Neural progenitor cell (in vitro differentiated cells): ENCODE measurements at regions not wholly inside any gene's neighbourhood (a gene's known extent, or its start where the extent isn't known, plus 50 kb on each side); places are given as distances from the start of the nearest gene placed in this dataset.

Experiments
- CTCF ChIP-seq: fragments of 200-600 bp; sonication (generic); IDR thresholded peaks from 2 replicates; pipeline ENCODE4 v1.5.1; 2017; ENCODE audit warnings: antibody characterized with exemption, mild to moderate bottlenecking
- EZH2 ChIP-seq: fragments of 200-600 bp; sonication (generic); IDR thresholded peaks from 2 replicates; pipeline ENCODE4 v1.6.1; 2017; ENCODE audit warnings: antibody characterized with exemption, mild to moderate bottlenecking, moderate library complexity

DNA sequence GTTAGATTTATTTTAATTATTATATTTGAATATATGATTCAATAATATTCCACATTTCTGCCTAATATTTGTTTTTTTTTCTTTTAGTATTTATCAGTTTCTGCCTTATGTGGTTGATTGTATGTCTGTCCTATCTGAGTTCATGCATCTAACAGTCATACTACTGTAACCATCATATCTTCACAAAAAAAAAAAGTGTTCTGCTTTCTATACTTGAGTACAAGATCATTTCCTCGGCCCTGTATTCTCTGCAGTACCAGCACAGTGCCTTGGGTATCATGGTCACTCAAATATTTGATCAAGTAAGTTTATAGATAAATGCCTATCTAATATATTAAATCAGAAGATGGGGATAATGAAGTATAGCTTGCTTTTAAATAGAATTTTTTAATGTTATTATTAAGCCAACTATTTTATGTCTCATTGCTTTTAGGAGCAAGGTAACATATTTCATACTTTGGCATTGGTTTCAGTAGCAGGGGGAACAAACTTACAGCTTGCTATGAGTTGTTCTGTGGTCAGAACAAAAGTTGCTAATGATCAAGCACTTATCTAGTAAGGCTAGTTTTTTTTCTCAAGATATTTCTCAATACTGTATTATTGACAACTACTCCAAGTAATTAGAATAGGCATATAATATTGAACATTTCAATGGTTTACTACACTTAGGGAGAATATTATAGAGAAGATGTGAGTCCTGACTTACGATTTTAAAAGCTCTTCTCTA lies 290.5 kb upstream of the FBXO33 start:
- no peak for TF ChIP-seq CTCF
- TF ChIP-seq EZH2 = no peak
